ENCODE measurements at regions not wholly inside any gene's neighbourhood (a gene's known extent, or its start where the extent isn't known, plus 50 kb on each side); places are given as distances from the start of the nearest gene placed in this dataset.

DNA sequence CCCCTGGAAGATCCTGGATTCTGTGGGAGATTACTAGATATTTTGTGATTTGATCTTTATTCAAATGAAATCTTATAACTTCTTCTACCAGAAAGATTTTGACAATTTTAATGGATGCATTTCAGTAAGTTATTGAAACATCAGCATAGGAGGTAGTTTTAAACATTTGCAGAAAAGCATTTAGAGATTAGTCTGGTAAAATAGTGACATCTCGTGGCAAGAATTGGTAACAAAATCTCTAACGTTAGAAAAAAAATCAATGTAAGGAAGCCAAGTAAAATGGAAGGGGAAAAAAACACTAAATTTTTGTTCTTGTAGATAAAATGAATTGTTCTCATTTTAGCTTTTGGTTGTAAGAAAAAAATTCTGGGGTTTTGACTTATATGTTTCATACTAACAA is 73.3 kb downstream of the TASL start:
- H3K36me3 Mint-ChIP-seq (ENCODE audit: low read depth): no peaks in the 10 kb centered on the region

DNA sequence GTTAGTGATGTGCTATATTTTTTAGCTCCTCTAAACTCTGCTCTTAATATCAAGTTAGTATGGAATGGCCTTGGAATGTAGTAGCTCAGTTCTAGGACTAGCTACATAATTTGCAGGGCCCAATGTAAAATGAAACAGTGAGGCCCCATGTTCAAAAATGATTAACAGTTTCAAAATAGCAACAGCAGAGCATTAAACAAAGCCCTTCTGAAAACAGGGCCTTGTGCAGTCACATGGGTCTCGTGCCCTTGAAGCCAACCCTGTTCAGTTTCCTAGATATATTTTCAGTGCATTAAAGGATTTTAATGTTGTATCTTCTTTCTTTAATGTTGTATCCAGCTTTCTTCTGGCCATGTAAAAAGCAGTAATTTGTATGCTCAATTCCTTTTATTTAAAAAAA is 82.1 kb downstream of the TASL start:
- H3K27ac Mint-ChIP-seq (ENCODE audit: unreplicated experiment): no peak overlapping the region
- H3K27me3 Mint-ChIP-seq (ENCODE audit: low read depth): peaks cover 8% of the 10 kb centered on the region
- no peaks in the 10 kb centered on the region for H3K36me3 Mint-ChIP-seq (ENCODE audit: low read depth)
- H3K4me3 Mint-ChIP-seq (ENCODE audit: unreplicated experiment): no peak overlapping the region
- no peaks in the 10 kb centered on the region for H3K4me1 Mint-ChIP-seq (ENCODE audit: low read depth)
- DNase-seq (ENCODE audit: low spot score): no peak
- TF ChIP-seq, protein P1, sequence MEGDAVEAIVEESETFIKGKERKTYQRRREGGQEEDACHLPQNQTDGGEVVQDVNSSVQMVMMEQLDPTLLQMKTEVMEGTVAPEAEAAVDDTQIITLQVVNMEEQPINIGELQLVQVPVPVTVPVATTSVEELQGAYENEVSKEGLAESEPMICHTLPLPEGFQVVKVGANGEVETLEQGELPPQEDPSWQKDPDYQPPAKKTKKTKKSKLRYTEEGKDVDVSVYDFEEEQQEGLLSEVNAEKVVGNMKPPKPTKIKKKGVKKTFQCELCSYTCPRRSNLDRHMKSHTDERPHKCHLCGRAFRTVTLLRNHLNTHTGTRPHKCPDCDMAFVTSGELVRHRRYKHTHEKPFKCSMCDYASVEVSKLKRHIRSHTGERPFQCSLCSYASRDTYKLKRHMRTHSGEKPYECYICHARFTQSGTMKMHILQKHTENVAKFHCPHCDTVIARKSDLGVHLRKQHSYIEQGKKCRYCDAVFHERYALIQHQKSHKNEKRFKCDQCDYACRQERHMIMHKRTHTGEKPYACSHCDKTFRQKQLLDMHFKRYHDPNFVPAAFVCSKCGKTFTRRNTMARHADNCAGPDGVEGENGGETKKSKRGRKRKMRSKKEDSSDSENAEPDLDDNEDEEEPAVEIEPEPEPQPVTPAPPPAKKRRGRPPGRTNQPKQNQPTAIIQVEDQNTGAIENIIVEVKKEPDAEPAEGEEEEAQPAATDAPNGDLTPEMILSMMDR (IDR thresholded peaks at IDR 0.05): no peak
- H3K9me3 Mint-ChIP-seq (ENCODE audit: low read depth): no peaks in the 10 kb centered on the region

More for the DNA sequence above, 73.3 kb downstream of the TASL start:
- H3K27ac Mint-ChIP-seq (ENCODE audit: unreplicated experiment): no peak overlapping the region
- no peak for DNase-seq (ENCODE audit: low spot score)
- no peaks in the 10 kb centered on the region for H3K4me1 Mint-ChIP-seq (ENCODE audit: low read depth)
- no peak overlapping the region for H3K4me3 Mint-ChIP-seq (ENCODE audit: unreplicated experiment)
- H3K27me3 Mint-ChIP-seq (ENCODE audit: low read depth): peaks cover 8% of the 10 kb centered on the region
- TF ChIP-seq, protein P1 (IDR thresholded peaks at IDR 0.05): peak; percentile 94
- peaks cover 3% of the 10 kb centered on the region for H3K9me3 Mint-ChIP-seq (ENCODE audit: low read depth)

DNA sequence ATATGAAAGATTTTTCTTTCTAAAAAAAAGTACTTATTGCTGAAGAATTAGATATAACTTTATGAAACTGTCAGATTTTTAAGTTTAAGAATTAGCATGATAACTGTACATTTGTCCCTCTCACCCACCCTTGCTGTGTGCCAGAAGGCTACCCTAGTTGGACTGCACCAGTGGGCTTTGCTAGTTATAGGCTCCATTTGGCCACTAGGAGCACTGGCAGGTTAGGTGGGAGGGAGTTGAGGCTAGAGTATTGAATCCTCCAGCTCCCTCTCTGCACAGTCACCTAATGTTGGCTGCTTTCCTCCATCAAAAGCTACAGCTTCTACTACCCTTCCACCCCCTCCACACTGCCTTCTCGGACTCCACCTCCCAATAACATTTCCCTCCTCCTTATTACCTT is 84.2 kb downstream of the TASL start:
- no peak overlapping the region for H3K27ac Mint-ChIP-seq (ENCODE audit: unreplicated experiment)
- H3K4me3 Mint-ChIP-seq (ENCODE audit: unreplicated experiment): no peak overlapping the region
- H3K27me3 Mint-ChIP-seq (ENCODE audit: low read depth): peaks cover 6% of the 10 kb centered on the region
- TF ChIP-seq, protein P1 (IDR thresholded peaks at IDR 0.05): no peak
- DNase-seq (ENCODE audit: low spot score): no peak
- no peaks in the 10 kb centered on the region for H3K36me3 Mint-ChIP-seq (ENCODE audit: low read depth)
- H3K4me1 Mint-ChIP-seq (ENCODE audit: low read depth): no peaks in the 10 kb centered on the region
- H3K9me3 Mint-ChIP-seq (ENCODE audit: low read depth): no peaks in the 10 kb centered on the region

DNA sequence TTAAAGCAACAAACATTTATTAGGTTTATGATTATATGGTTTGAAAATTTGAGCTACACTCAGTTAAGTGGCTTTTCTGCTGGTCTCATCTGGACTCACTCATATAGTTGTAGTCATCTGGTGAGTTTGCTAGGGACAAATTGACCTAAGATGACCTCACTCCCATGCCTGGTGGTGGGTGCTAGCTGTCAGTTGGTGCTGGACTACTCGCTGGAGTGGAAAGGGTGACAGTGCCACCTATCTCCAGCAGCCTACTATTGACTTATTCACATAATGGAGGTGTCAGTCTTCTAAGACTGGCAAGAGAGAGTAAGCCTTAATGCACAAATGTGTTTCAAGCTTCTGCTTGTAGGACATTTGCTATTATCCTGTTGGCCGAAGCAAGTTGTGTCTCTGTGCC is 88.2 kb downstream of the TASL start:
- H3K4me3 Mint-ChIP-seq (ENCODE audit: unreplicated experiment): no peak overlapping the region
- H3K27me3 Mint-ChIP-seq (ENCODE audit: low read depth): peaks cover 3% of the 10 kb centered on the region
- TF ChIP-seq, protein P1 (IDR thresholded peaks at IDR 0.05): peak; percentile 37
- no peak overlapping the region for H3K27ac Mint-ChIP-seq (ENCODE audit: unreplicated experiment)
- H3K9me3 Mint-ChIP-seq (ENCODE audit: low read depth): peaks cover 4% of the 10 kb centered on the region
- DNase-seq (ENCODE audit: low spot score): no peak
- H3K4me1 Mint-ChIP-seq (ENCODE audit: low read depth): no peaks in the 10 kb centered on the region
- no peaks in the 10 kb centered on the region for H3K36me3 Mint-ChIP-seq (ENCODE audit: low read depth)

DNA sequence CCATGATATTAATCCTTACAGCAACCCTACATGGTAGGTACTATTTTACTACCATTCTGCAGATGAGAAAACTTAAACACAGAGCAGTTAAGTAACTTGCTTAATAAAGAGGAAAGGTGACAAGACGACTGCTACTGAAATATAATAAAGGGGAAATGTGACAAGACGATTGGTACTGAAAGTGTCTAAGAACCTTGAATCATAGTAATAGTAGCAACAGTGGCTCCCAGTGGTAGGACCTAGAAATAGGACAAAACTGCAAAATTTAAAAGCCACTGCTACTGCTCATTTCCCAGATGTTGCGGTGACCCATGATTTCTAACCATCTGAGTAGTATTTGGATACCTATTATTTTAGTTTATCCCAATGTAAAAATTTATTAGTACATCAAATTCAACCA is 89.5 kb downstream of the TASL start:
- H3K4me1 Mint-ChIP-seq (ENCODE audit: low read depth): no peaks in the 10 kb centered on the region
- no peak overlapping the region for H3K4me3 Mint-ChIP-seq (ENCODE audit: unreplicated experiment)
- no peak overlapping the region for H3K27ac Mint-ChIP-seq (ENCODE audit: unreplicated experiment)
- H3K36me3 Mint-ChIP-seq (ENCODE audit: low read depth): no peaks in the 10 kb centered on the region
- peaks cover 4% of the 10 kb centered on the region for H3K9me3 Mint-ChIP-seq (ENCODE audit: low read depth)
- H3K27me3 Mint-ChIP-seq (ENCODE audit: low read depth): peaks cover 3% of the 10 kb centered on the region
- TF ChIP-seq, protein P1 (IDR thresholded peaks at IDR 0.05): peak; percentile 74
- no peak for DNase-seq (ENCODE audit: low spot score)

Data from chondrocyte (in vitro differentiated cells).